Tibial nerve (tissue), 4 donors: ENCODE measurements at regions not wholly inside any gene's neighbourhood (a gene's known extent, or its start where the extent isn't known, plus 50 kb on each side); places are given as distances from the start of the nearest gene placed in this dataset.

Source experiments
- DNase-seq, 2 donors: peaks; one replicate each; pipeline ENCODE4 v3.0.0-alpha.2; 2019; ENCODE audit warnings: low spot score in 2 of 2
- H3K27ac ChIP-seq, 4 donors: fragments of 200-600 bp; sonication (generic) in 3 of 4; one replicate each; pipeline ENCODE4 v1.5.1; 2017 to 2019; ENCODE audit warnings: mild to moderate bottlenecking in 1 of 4
- H3K27me3 ChIP-seq, 2 donors: fragments of 200-600 bp; sonication (generic) in 1 of 2; one replicate each; pipeline versions ENCODE4 v1.5.1 to v1.6.0; 2017 to 2019
- H3K36me3 ChIP-seq, 3 donors: fragments of 200-600 bp; sonication (generic); one replicate each; pipeline ENCODE4 v1.5.1; 2018 to 2019
- H3K4me1 ChIP-seq, 4 donors: fragments of 200-600 bp; sonication (generic) in 3 of 4; one replicate each; pipeline ENCODE4 v1.5.1; 2017 to 2019
- H3K4me3 ChIP-seq, 4 donors: fragments of 200-600 bp; sonication (generic) in 3 of 4; one replicate each; pipeline ENCODE4 v1.5.1; 2017 to 2019; ENCODE audit warnings: mild to moderate bottlenecking in 1 of 4, moderate library complexity in 1 of 4
- H3K9me3 ChIP-seq, 4 donors: fragments of 200-600 bp; sonication (generic) in 3 of 4; one replicate each; pipeline ENCODE4 v1.5.1; 2017 to 2019
- EP300 ChIP-seq, 2 donors: sonication (generic); formaldehyde crosslinking; IDR thresholded peaks; one replicate each; pipeline ENCODE4 v1.6.1; 2017; ENCODE audit warnings: antibody characterized with exemption in 2 of 2, mild to moderate bottlenecking in 1 of 2
- POLR2A ChIP-seq, 2 donors: fragments of 450-650 bp; IDR thresholded peaks; one replicate each; pipeline ENCODE4 v1.6.1; 2017; ENCODE audit warnings: antibody characterized with exemption in 2 of 2, mild to moderate bottlenecking in 2 of 2, moderate library complexity in 2 of 2
- WGBS, 2 donors: methylation state at CpG; one replicate each; pipeline ENCODE4 v1.1.5; 2018; 5-methylcytosine and 5-hydroxymethylcytosine counted together
- TF ChIP-seq, protein P1 (sequence below), 5 experiments: fragments of 200-600 bp in 3 of 5; fragments of 450-650 bp in 2 of 5; sonication (generic) in 3 of 5; IDR thresholded peaks; one replicate each; pipeline ENCODE4 v1.5.1; 2016 to 2019; ENCODE audit warnings: antibody characterized with exemption in 5 of 5, mild to moderate bottlenecking in 3 of 5, moderate library complexity in 2 of 5

GRCh38 chr12:91515944-91516694, 333.5 kb upstream of the DCN start:
- WGBS, 2 donors = 67 to 74% methylated on average over 5 of the region's 5 CpGs
- no peaks in the 10 kb centered on the region for H3K9me3 ChIP-seq
- TF ChIP-seq, protein P1, sequence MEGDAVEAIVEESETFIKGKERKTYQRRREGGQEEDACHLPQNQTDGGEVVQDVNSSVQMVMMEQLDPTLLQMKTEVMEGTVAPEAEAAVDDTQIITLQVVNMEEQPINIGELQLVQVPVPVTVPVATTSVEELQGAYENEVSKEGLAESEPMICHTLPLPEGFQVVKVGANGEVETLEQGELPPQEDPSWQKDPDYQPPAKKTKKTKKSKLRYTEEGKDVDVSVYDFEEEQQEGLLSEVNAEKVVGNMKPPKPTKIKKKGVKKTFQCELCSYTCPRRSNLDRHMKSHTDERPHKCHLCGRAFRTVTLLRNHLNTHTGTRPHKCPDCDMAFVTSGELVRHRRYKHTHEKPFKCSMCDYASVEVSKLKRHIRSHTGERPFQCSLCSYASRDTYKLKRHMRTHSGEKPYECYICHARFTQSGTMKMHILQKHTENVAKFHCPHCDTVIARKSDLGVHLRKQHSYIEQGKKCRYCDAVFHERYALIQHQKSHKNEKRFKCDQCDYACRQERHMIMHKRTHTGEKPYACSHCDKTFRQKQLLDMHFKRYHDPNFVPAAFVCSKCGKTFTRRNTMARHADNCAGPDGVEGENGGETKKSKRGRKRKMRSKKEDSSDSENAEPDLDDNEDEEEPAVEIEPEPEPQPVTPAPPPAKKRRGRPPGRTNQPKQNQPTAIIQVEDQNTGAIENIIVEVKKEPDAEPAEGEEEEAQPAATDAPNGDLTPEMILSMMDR (IDR thresholded peaks at IDR 0.05) = no peak
- TF ChIP-seq POLR2A (IDR thresholded peaks at IDR 0.05) (no peak), EP300 (IDR thresholded peaks at IDR 0.05) (no peak)
- no peak overlapping the region for H3K4me3 ChIP-seq
- no peak overlapping the region for H3K27ac ChIP-seq
- DNase-seq = no peak
- H3K4me1 ChIP-seq = peaks cover 0 to 7% (median 0%) of the 10 kb centered on the region in 4 donors
- H3K27me3 ChIP-seq = no peaks in the 10 kb centered on the region
- H3K36me3 ChIP-seq = no peaks in the 10 kb centered on the region

- TF ChIP-seq EP300 (IDR thresholded peaks at IDR 0.05) (no peak), POLR2A (IDR thresholded peaks at IDR 0.05) (no peak)
- H3K9me3 ChIP-seq = no peaks in the 10 kb centered on the region
- H3K4me1 ChIP-seq = peaks cover 0 to 7% (median 0%) of the 10 kb centered on the region in 4 donors
- no peak overlapping the region for H3K27ac ChIP-seq
- WGBS, 2 donors = 95% methylated on average over 1 of the region's 1 CpG
- H3K36me3 ChIP-seq = no peaks in the 10 kb centered on the region
- H3K4me3 ChIP-seq = no peak overlapping the region
- no peaks in the 10 kb centered on the region for H3K27me3 ChIP-seq
- DNase-seq = no peak
Observed at GRCh38 chr12:91513313-91513712, 330.7 kb upstream of the DCN start.

- Histone ChIP-seq H3K27ac (no peak overlapping the region), H3K4me1 (peaks cover 0 to 7% (median 0%) of the 10 kb centered on the region in 4 donors), H3K4me3 (no peak overlapping the region), H3K27me3 (no peaks in the 10 kb centered on the region), H3K9me3 (no peaks in the 10 kb centered on the region), H3K36me3 (no peaks in the 10 kb centered on the region)
- WGBS, 2 donors = 40 to 51% methylated on average over 1 of the region's 1 CpG
- DNase-seq = no peak
- TF ChIP-seq EP300 (IDR thresholded peaks at IDR 0.05) (no peak), POLR2A (IDR thresholded peaks at IDR 0.05) (no peak)
- TF ChIP-seq, protein P1 (IDR thresholded peaks at IDR 0.05) = no peak
Observed at GRCh38 chr12:91511795-91512420, 329.3 kb upstream of the DCN start.

- no peak overlapping the region for H3K27ac ChIP-seq
- no peak overlapping the region for H3K4me3 ChIP-seq
- H3K36me3 ChIP-seq = no peaks in the 10 kb centered on the region
- no peaks in the 10 kb centered on the region for H3K27me3 ChIP-seq
- TF ChIP-seq, protein P1 (IDR thresholded peaks at IDR 0.05) = no peak
- peaks cover 0 to 12% (median 0%) of the 10 kb centered on the region in 4 donors for H3K4me1 ChIP-seq
- H3K9me3 ChIP-seq = peaks cover 0 to under 1% (median 0%) of the 10 kb centered on the region in 4 donors
- DNase-seq = no peak
- WGBS, 2 donors = 52 to 57% methylated on average over 1 of the region's 1 CpG
Observed at GRCh38 chr12:91507754-91508153, 325.1 kb upstream of the DCN start.

- no peaks in the 10 kb centered on the region for H3K27me3 ChIP-seq
- peaks cover 0 to 7% (median 0%) of the 10 kb centered on the region in 4 donors for H3K9me3 ChIP-seq
- no peak for TF ChIP-seq EP300 (IDR thresholded peaks at IDR 0.05)
- TF ChIP-seq, protein P1 (IDR thresholded peaks at IDR 0.05) = no peak
- TF ChIP-seq POLR2A (IDR thresholded peaks at IDR 0.05) = no peak
- 93 to 96% methylated on average over 2 of the region's 2 CpGs for WGBS, 2 donors
- no peak overlapping the region for H3K4me3 ChIP-seq
- no peak overlapping the region for H3K27ac ChIP-seq
- DNase-seq = no peak
- H3K36me3 ChIP-seq = no peaks in the 10 kb centered on the region
- peaks cover 0 to 6% (median 0%) of the 10 kb centered on the region in 4 donors for H3K4me1 ChIP-seq
Observed at GRCh38 chr12:91506452-91506851, 323.8 kb upstream of the DCN start.
